ENCODE measurements at regions not wholly inside any gene's neighbourhood (a gene's known extent, or its start where the extent isn't known, plus 50 kb on each side); places are given as distances from the start of the nearest gene placed in this dataset.

GRCh38 chr11:134480136-134480712 lies 68.2 kb upstream of the B3GAT1 start:
- 74 to 87% methylated on average over 5 of the region's 5 CpGs for WGBS, 2 donors
- DNase-seq = no peak
- H3K27ac ChIP-seq = no peak overlapping the region

GRCh38 chr11:134479206-134480135 lies 67.4 kb upstream of the B3GAT1 start:
- no peaks in the 10 kb centered on the region for H3K27me3 ChIP-seq
- no peak for DNase-seq
- no peak for ATAC-seq (ENCODE audit: low FRiP score in 2 of 2)
- no peaks in the 10 kb centered on the region for H3K36me3 ChIP-seq
- no peak overlapping the region for H3K27ac ChIP-seq
- TF ChIP-seq POLR2AphosphoS5 (IDR thresholded peaks at IDR 0.05) = no peak
- TF ChIP-seq POLR2A (IDR thresholded peaks at IDR 0.05) = no peak
- no peak for TF ChIP-seq CTCF (IDR thresholded peaks at IDR 0.05)
- TF ChIP-seq EP300 (IDR thresholded peaks at IDR 0.05) = no peak
- no peaks in the 10 kb centered on the region for H3K4me1 ChIP-seq
- no peak overlapping the region for H3K4me3 ChIP-seq
- no peaks in the 10 kb centered on the region for H3K9me3 ChIP-seq
- WGBS, 2 donors = 83 to 85% methylated on average over 21 of the region's 21 CpGs

More at GRCh38 chr11:134480136-134480712, 68.2 kb upstream of the B3GAT1 start:
- Histone ChIP-seq H3K36me3 (no peaks in the 10 kb centered on the region), H3K4me1 (no peaks in the 10 kb centered on the region), H3K27me3 (no peaks in the 10 kb centered on the region), H3K9me3 (no peaks in the 10 kb centered on the region), H3K4me3 (no peak overlapping the region)
- ATAC-seq (ENCODE audit: low FRiP score in 2 of 2) = no peak
- TF ChIP-seq CTCF (IDR thresholded peaks at IDR 0.05) = no peak

GRCh38 chr11:134478611-134479010 lies 66.6 kb upstream of the B3GAT1 start:
- ATAC-seq (ENCODE audit: low FRiP score in 2 of 2) (no peak), DNase-seq (no peak)
- TF ChIP-seq EP300 (IDR thresholded peaks at IDR 0.05) (no peak), POLR2AphosphoS5 (IDR thresholded peaks at IDR 0.05) (no peak), POLR2A (IDR thresholded peaks at IDR 0.05) (no peak), CTCF (IDR thresholded peaks at IDR 0.05) (no peak)
- no peak overlapping the region for H3K4me3 ChIP-seq
- no peaks in the 10 kb centered on the region for H3K36me3 ChIP-seq
- H3K9me3 ChIP-seq = no peaks in the 10 kb centered on the region
- H3K4me1 ChIP-seq = no peaks in the 10 kb centered on the region
- H3K27me3 ChIP-seq = no peaks in the 10 kb centered on the region
- 45 to 52% methylated on average over 2 of the region's 2 CpGs for WGBS, 2 donors
- no peak overlapping the region for H3K27ac ChIP-seq

- TF ChIP-seq POLR2AphosphoS5 (IDR thresholded peaks at IDR 0.05) = no peak
- no peak for TF ChIP-seq CTCF (IDR thresholded peaks at IDR 0.05)
- no peak for TF ChIP-seq POLR2A (IDR thresholded peaks at IDR 0.05)
- TF ChIP-seq EP300 (IDR thresholded peaks at IDR 0.05) = no peak
- ATAC-seq (ENCODE audit: low FRiP score in 2 of 2) (no peak), DNase-seq (no peak)
- Histone ChIP-seq H3K9me3 (no peaks in the 10 kb centered on the region), H3K4me3 (no peak overlapping the region), H3K36me3 (no peaks in the 10 kb centered on the region), H3K27me3 (no peaks in the 10 kb centered on the region), H3K4me1 (no peaks in the 10 kb centered on the region), H3K27ac (no peak overlapping the region)
- WGBS, 2 donors = 82 to 83% methylated on average over 7 of the region's 7 CpGs
Measured at GRCh38 chr11:134478176-134478575, 66.1 kb upstream of the B3GAT1 start.
